Transverse colon (tissue), 4 donors: ENCODE measurements at regions not wholly inside any gene's neighbourhood (a gene's known extent, or its start where the extent isn't known, plus 50 kb on each side); places are given as distances from the start of the nearest gene placed in this dataset.
"Not testable (repeated sequence)": the region's sequence is repeated elsewhere in the genome, so short reads cannot be mapped to it uniquely, and the experiment has no call there.

Source experiments
- DNase-seq: peaks from one replicate; pipeline ENCODE4 v3.0.0-alpha.2; 2019
- H3K27ac ChIP-seq, 4 donors: fragments of 200-600 bp; sonication (generic); 2 replicates each; pipeline ENCODE4 v1.5.1; 2016 to 2018; ENCODE audit warnings: inconsistent platforms in 4 of 4
- H3K27me3 ChIP-seq: fragments of 200-600 bp; sonication (generic); 2 replicates; pipeline ENCODE4 v1.5.1; 2017; ENCODE audit warnings: inconsistent platforms
- H3K36me3 ChIP-seq, 4 donors: fragments of 200-600 bp; sonication (generic); 2 replicates each; pipeline ENCODE4 v1.5.1; 2017 to 2019; ENCODE audit warnings: inconsistent platforms in 4 of 4
- H3K4me1 ChIP-seq, 4 donors: fragments of 200-600 bp; sonication (generic); 2 replicates each; pipeline ENCODE4 v1.5.1; 2017 to 2020; ENCODE audit warnings: inconsistent platforms in 4 of 4
- H3K4me3 ChIP-seq, 4 donors: fragments of 200-600 bp; sonication (generic); 1 replicate in 1 of 4; 2 replicates in 3 of 4; pipeline versions ENCODE4 v1.5.1 to v1.6.1; 2017 to 2019; ENCODE audit warnings: inconsistent platforms in 4 of 4
- H3K9me3 ChIP-seq, 2 donors: fragments of 200-600 bp; sonication (generic); 2 replicates each; pipeline ENCODE4 v1.5.1; 2017 to 2019; ENCODE audit warnings: inconsistent platforms in 2 of 2
- EP300 ChIP-seq: sonication (generic); formaldehyde crosslinking; IDR thresholded peaks from one replicate; pipeline ENCODE4 v1.6.1; 2017; ENCODE audit warnings: antibody characterized with exemption, low read depth
- POLR2A ChIP-seq: fragments of 450-650 bp; IDR thresholded peaks from one replicate; pipeline ENCODE4 v1.6.1; 2016; ENCODE audit warnings: antibody characterized with exemption, mild to moderate bottlenecking, moderate library complexity
- POLR2AphosphoS5 ChIP-seq, 3 donors: sonication (generic); formaldehyde crosslinking; IDR thresholded peaks; one replicate each; pipeline ENCODE4 v1.6.1; 2016; ENCODE audit warnings: antibody characterized with exemption in 3 of 3
- WGBS, 2 donors: methylation state at CpG; one replicate each; pipeline ENCODE4 v1.1.5; 2018; ENCODE audit warnings: low coverage in 1 of 2; 5-methylcytosine and 5-hydroxymethylcytosine counted together
- in situ Hi-C, 4 donors: fragments of 200-750 bp; cut with MboI; loops; one replicate each; pipeline versions ENCODE4 v1.15.0 to v1.15.1; 2017; ENCODE audit warnings: low sequenced_read_pairs in 3 of 4, low pct_ligation_motif_present in 1 of 4, low pct_unique_long_range_greater_than_20kb in 1 of 4
- intact Hi-C: fragments of 100-400 bp; cut with DNase I; formaldehyde crosslinking; loops from one replicate; pipeline ENCODE4 v1.15.1; 2023; ENCODE audit warnings: low total_unique reads
- TF ChIP-seq, protein P1 (sequence below), 5 experiments: fragments of 200-600 bp in 3 of 5; fragments of 450-650 bp in 2 of 5; sonication (generic) in 3 of 5; IDR thresholded peaks; 1 replicate in 2 of 5; 2 replicates in 3 of 5; pipeline ENCODE4 v1.5.1; 2016 to 2017; ENCODE audit warnings: antibody characterized with exemption in 5 of 5, inconsistent platforms in 3 of 5, mild to moderate bottlenecking in 2 of 5, moderate library complexity in 1 of 5

DNA sequence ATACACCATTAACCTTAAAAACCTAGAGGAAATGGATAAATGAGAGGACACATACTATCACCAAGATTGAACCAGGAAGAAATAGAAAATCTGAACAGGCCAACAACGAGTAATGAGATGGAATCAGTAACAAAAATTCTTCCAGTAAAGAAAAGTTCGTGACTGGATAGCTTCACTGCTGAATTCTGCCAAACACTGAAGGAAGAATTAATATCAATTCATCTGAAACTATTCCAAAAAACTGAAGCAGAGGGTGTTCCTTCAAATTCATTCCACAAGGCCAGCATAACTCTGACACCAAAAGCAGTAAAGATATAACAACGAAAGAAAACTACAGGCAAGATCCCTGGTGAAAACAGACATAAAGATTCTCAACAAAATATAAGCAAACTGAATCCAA is 195.8 kb upstream of the GPR149 start:
- intact Hi-C loops (no loop called here), in situ Hi-C loops (no loop called here)
- WGBS, 2 donors = 77 to 86% methylated on average over 3 of the region's 3 CpGs
- Histone ChIP-seq H3K36me3 (no peaks in the 10 kb centered on the region), H3K27me3 (no peaks in the 10 kb centered on the region), H3K4me1 (no peaks in the 10 kb centered on the region), H3K9me3 (peaks cover 0 to 4% of the 10 kb centered on the region in 2 donors), H3K27ac (no peak overlapping the region), H3K4me3 (no peak overlapping the region)
- TF ChIP-seq POLR2AphosphoS5 (IDR thresholded peaks at IDR 0.05) (no peak), EP300 (no peak), POLR2A (no peak)
- TF ChIP-seq, protein P1, sequence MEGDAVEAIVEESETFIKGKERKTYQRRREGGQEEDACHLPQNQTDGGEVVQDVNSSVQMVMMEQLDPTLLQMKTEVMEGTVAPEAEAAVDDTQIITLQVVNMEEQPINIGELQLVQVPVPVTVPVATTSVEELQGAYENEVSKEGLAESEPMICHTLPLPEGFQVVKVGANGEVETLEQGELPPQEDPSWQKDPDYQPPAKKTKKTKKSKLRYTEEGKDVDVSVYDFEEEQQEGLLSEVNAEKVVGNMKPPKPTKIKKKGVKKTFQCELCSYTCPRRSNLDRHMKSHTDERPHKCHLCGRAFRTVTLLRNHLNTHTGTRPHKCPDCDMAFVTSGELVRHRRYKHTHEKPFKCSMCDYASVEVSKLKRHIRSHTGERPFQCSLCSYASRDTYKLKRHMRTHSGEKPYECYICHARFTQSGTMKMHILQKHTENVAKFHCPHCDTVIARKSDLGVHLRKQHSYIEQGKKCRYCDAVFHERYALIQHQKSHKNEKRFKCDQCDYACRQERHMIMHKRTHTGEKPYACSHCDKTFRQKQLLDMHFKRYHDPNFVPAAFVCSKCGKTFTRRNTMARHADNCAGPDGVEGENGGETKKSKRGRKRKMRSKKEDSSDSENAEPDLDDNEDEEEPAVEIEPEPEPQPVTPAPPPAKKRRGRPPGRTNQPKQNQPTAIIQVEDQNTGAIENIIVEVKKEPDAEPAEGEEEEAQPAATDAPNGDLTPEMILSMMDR (IDR thresholded peaks at IDR 0.05) = no peak
- DNase-seq = no peak

DNA sequence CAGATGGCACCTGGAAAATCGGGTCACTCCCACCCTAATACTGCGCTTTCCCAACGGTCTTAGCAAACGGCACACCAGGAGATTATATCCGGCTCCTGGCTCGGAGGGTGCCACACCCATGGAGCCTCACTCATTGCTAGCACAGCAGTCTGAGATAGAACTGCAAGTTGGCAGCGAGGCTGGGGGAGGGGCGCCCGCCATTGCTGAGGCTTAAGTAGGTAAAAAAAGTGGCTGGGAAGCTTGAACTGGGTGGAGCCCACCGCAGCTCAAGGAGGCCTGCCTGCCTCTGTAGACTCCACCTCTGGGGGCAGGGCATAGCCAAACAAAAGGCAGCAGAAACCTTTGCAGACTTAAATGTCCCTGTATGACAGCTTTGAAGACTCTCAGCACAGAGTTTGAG is 189.6 kb upstream of the GPR149 start:
- intact Hi-C loops, in situ Hi-C loops: not testable (repeated sequence)
- WGBS, 2 donors = 93% methylated on average over 10 of the region's 10 CpGs; no CpG with 5 or more reads in 1 of the 2 donors

DNA sequence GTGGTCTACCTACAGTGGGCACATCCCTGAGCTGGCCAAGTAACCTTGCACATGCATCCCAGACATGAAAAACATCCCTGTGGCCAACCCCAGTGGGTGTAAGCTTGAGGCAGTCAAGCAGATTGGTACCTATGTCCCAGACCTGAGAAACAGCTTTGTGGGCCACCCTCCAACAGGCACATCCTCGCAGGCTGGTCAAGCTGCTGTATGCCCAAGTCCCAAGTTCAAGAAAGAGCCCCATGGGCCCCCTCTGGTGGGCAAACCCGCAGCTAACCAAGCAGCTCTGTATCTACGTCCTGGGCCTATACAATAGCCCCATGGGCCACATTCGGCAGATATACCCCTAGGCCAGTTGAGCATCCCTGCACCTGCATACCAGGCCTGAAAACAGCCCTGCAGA is 186.3 kb upstream of the GPR149 start:
- H3K36me3 ChIP-seq = no peaks in the 10 kb centered on the region
- H3K27ac ChIP-seq = no peak overlapping the region
- TF ChIP-seq EP300 = no peak
- no peak for TF ChIP-seq POLR2A
- TF ChIP-seq POLR2AphosphoS5 (IDR thresholded peaks at IDR 0.05) = no peak
- TF ChIP-seq, protein P1 (IDR thresholded peaks at IDR 0.05) = no peak
- no peak overlapping the region for H3K4me3 ChIP-seq
- in situ Hi-C loops (no loop called here), intact Hi-C loops (no loop called here)
- 77% methylated on average over 4 of the region's 4 CpGs; no CpG with 5 or more reads in 1 of the 2 donors for WGBS, 2 donors
- no peak for DNase-seq
- H3K4me1 ChIP-seq = no peaks in the 10 kb centered on the region
- no peaks in the 10 kb centered on the region for H3K9me3 ChIP-seq
- H3K27me3 ChIP-seq = no peaks in the 10 kb centered on the region

More for the DNA sequence above, 189.6 kb upstream of the GPR149 start:
- H3K27me3 ChIP-seq, H3K4me3 ChIP-seq, DNase-seq, H3K4me1 ChIP-seq, H3K27ac ChIP-seq, H3K36me3 ChIP-seq, H3K9me3 ChIP-seq: not testable (repeated sequence)

DNA sequence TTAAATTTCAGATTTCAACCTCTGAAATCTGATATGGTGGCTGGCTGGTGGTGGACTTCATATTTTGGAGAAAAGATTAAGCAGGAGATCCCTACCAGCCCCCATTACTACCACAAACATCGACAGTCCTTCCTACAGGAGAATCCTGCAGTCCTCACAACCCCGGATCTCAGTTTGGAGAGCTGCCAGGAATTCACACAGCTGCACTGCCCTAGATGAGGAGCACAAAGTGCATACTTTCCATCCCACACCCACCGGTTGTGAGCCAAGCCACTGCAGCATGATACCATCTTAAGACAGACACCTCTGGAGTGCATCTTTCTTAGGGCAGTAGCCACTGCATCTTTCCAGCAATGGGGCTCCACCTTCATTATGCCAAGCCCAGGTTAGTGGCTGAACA is 185.5 kb upstream of the GPR149 start:
- in situ Hi-C loops (no loop called here), intact Hi-C loops (no loop called here)
- TF ChIP-seq POLR2AphosphoS5 (IDR thresholded peaks at IDR 0.05) = no peak
- TF ChIP-seq, protein P1 (IDR thresholded peaks at IDR 0.05) = no peak
- no peak for TF ChIP-seq EP300
- no peak overlapping the region for H3K27ac ChIP-seq
- no peaks in the 10 kb centered on the region for H3K27me3 ChIP-seq
- no peaks in the 10 kb centered on the region for H3K9me3 ChIP-seq
- DNase-seq = no peak
- H3K4me1 ChIP-seq = no peaks in the 10 kb centered on the region
- H3K36me3 ChIP-seq = no peaks in the 10 kb centered on the region
- 18% methylated on average over 3 of the region's 3 CpGs; no CpG with 5 or more reads in 1 of the 2 donors for WGBS, 2 donors
- H3K4me3 ChIP-seq = no peak overlapping the region

DNA sequence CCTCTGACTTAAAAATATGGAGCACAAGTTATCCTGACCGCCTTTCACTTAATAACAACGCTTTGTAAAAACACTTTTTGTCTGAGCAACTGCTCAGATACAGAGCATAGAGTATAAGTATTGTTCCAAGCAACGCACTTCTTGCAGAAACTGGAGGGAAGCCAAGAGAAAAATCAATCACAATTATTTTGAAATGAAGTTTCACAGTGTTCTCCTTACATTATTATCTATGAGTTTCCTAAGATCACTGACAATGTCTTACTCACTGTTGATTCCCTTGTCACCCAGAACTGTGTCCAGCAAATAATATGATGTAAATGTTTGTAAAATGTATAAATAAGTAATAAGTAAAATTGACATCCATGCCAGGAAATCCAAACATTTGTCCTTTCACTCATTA is 184.6 kb upstream of the GPR149 start:
- in situ Hi-C loops (no loop called here), intact Hi-C loops (no loop called here)
- no peak overlapping the region for H3K4me3 ChIP-seq
- no peaks in the 10 kb centered on the region for H3K36me3 ChIP-seq
- no peaks in the 10 kb centered on the region for H3K27me3 ChIP-seq
- H3K4me1 ChIP-seq = no peaks in the 10 kb centered on the region
- no peak overlapping the region for H3K27ac ChIP-seq
- WGBS, 2 donors = 56% methylated on average over 3 of the region's 3 CpGs
- DNase-seq = no peak
- TF ChIP-seq, protein P1 (IDR thresholded peaks at IDR 0.05) = no peak
- TF ChIP-seq POLR2AphosphoS5 (IDR thresholded peaks at IDR 0.05) (no peak), POLR2A (no peak), EP300 (no peak)
- no peaks in the 10 kb centered on the region for H3K9me3 ChIP-seq
